Keratinocyte (primary cell): ENCODE measurements at regions not wholly inside any gene's neighbourhood (a gene's known extent, or its start where the extent isn't known, plus 50 kb on each side); places are given as distances from the start of the nearest gene placed in this dataset.

ENCODE experiments used
- DNase-seq: peaks from one replicate; pipeline ENCODE4 v3.0.0-alpha.2; 2011; ENCODE audit warnings: low read depth, missing footprints, low spot score
- FAIRE-seq: peaks from 2 replicates; lab custom pipeline; 2011; peaks lifted over from hg19 to GRCh38; lab: Jason Lieb, UNC
- H2AFZ ChIP-seq: 2 replicates; pipeline ENCODE4 v1.6.0; 2012; ENCODE audit warnings: low read length, control low read depth, inconsistent platforms; ENCODE audit not compliant: control insufficient read depth
- H3K27ac ChIP-seq: 2 replicates; pipeline ENCODE4 v1.5.1; 2011; ENCODE audit warnings: low read length; ENCODE audit not compliant: control insufficient read depth, insufficient read depth
- H3K27me3 ChIP-seq: 3 replicates; pipeline ENCODE4 v1.6.0; 2011; ENCODE audit warnings: low read length; ENCODE audit not compliant: control insufficient read depth, insufficient read depth; ENCODE audit errors: extremely low read depth
- H3K36me3 ChIP-seq, 2 experiments: 2 replicates in 1 of 2; 3 replicates in 1 of 2; pipeline ENCODE4 v1.5.1; 2011; ENCODE audit warnings: low read length in 2 of 2, mild to moderate bottlenecking in 1 of 2; ENCODE audit not compliant: control insufficient read depth in 2 of 2, insufficient read depth in 2 of 2; ENCODE audit errors: extremely low read depth in 1 of 2
- H3K4me1 ChIP-seq: 3 replicates; pipeline ENCODE4 v1.5.1; 2011; ENCODE audit warnings: low read length; ENCODE audit not compliant: control insufficient read depth, insufficient read depth; ENCODE audit errors: extremely low read depth
- H3K4me2 ChIP-seq: 3 replicates; pipeline ENCODE4 v1.6.0; 2011; ENCODE audit warnings: low read depth, low read length; ENCODE audit not compliant: control insufficient read depth, insufficient read depth; ENCODE audit errors: extremely low read depth
- H3K4me3 ChIP-seq, 3 experiments: fragments of 200-600 bp in 1 of 3; sonication (generic) in 1 of 3; 2 replicates in 2 of 3; 3 replicates in 1 of 3; pipeline ENCODE4 v1.5.1; 2011 to 2016; ENCODE audit warnings: low read length in 3 of 3, mild to moderate bottlenecking in 3 of 3, control low read depth in 2 of 3, inconsistent platforms in 1 of 3, low read depth in 1 of 3, mixed read lengths in 1 of 3, mixed run types in 1 of 3, moderate library complexity in 1 of 3; ENCODE audit not compliant: control insufficient read depth in 2 of 3, insufficient read depth in 2 of 3; ENCODE audit errors: extremely low read depth in 1 of 3
- H3K79me2 ChIP-seq: 2 replicates; pipeline ENCODE4 v1.6.0; 2012; ENCODE audit warnings: low read length; ENCODE audit not compliant: control insufficient read depth, insufficient read depth
- H3K9ac ChIP-seq: 3 replicates; pipeline ENCODE4 v1.6.0; 2011; ENCODE audit warnings: low read length; ENCODE audit not compliant: control insufficient read depth, insufficient read depth; ENCODE audit errors: extremely low read depth
- H3K9me1 ChIP-seq: 3 replicates; pipeline ENCODE4 v1.6.0; 2011; ENCODE audit warnings: low read length; ENCODE audit not compliant: control insufficient read depth, insufficient read depth; ENCODE audit errors: extremely low read depth
- H3K9me3 ChIP-seq: 2 replicates; pipeline ENCODE4 v1.5.1; 2012; ENCODE audit warnings: low read depth, low read length; ENCODE audit not compliant: control insufficient read depth
- H4K20me1 ChIP-seq: 3 replicates; pipeline ENCODE4 v1.6.0; 2011; ENCODE audit warnings: low read length; ENCODE audit not compliant: control insufficient read depth, insufficient read depth; ENCODE audit errors: extremely low read depth
- CTCF ChIP-seq, 3 experiments: IDR thresholded peaks in 1 of 3; conservative IDR thresholded peaks in 1 of 3; optimal IDR thresholded peaks in 1 of 3; 2 replicates in 2 of 3; 3 replicates in 1 of 3; pipeline versions ENCODE3 to v1.5.1; 2011; ENCODE audit warnings: low read length in 3 of 3, mild to moderate bottlenecking in 3 of 3, moderate library complexity in 2 of 3, control low read depth in 1 of 3, inconsistent platforms in 1 of 3; ENCODE audit not compliant: insufficient read depth in 2 of 3; ENCODE audit errors: extremely low read depth in 1 of 3
- EZH2 ChIP-seq: IDR thresholded peaks from one replicate; pipeline ENCODE4 v1.6.1; 2012; ENCODE audit warnings: inconsistent platforms, mild to moderate bottlenecking, low read length, moderate library complexity
- dilution Hi-C: fragments of 300-500 bp; cut with MboI; formaldehyde crosslinking; loops from one replicate; pipeline ENCODE4 v1.7.0; 2020; ENCODE audit warnings: low sequenced_read_pairs; ENCODE audit not compliant: extremely low pct_ligation_motif_present

DNA sequence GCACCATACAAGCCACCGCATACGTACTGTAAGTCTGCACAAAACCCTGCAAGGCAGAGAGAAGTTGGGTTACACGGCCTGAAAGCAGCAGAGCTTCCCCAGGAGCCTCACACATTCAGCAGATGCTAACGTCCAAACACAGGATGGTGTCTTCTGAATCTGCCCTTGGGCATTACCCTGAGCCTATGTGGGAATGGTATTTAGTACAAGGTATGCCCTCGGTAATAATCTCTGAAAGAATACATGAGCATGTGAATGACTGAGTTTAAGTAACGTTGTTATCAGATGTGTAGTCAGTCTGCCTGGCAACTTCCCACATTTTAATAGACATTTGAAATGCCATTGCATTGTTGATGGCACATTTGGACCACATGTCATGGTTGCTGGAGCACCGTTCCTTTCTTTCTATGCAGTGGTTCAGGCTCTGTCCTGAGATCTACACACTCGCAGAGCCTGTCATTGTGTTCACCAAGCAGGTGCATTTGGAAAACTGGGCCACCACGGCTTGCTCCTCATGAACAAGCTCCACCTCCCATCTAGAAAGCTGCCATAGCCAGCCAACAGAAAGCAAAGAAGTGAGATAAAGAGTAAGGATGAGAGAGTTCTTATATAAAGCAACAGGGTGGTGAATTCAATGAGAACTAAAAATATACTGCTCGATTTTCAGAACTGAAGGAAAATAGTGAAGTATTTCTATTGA, 136.5 kb upstream of the GGTLC1 start:
- TF ChIP-seq EZH2: no peak
- TF ChIP-seq CTCF (optimal IDR thresholded peaks at IDR 0.05 in 1 of 3, IDR thresholded peaks at IDR 0.05 in 1 of 3, conservative IDR thresholded peaks at IDR 0.05 in 1 of 3; ENCODE audit: extremely low read depth in 1 of 3, insufficient read depth in 2 of 3, low read length in 3 of 3): no peak
- no peak for DNase-seq
- no peaks in the 10 kb centered on the region for H3K4me1 ChIP-seq
- no peaks in the 10 kb centered on the region for H4K20me1 ChIP-seq
- H3K27me3 ChIP-seq: no peaks in the 10 kb centered on the region
- H3K79me2 ChIP-seq: no peaks in the 10 kb centered on the region
- no peak overlapping the region for H3K9ac ChIP-seq
- no peaks in the 10 kb centered on the region for H3K9me3 ChIP-seq
- no peak overlapping the region for H3K27ac ChIP-seq
- dilution Hi-C loops: no loop called here
- no peak overlapping the region for H2AFZ ChIP-seq
- no peaks in the 10 kb centered on the region for H3K36me3 ChIP-seq
- FAIRE-seq: no peak
- H3K9me1 ChIP-seq: no peaks in the 10 kb centered on the region
- no peak overlapping the region for H3K4me3 ChIP-seq
- no peak overlapping the region for H3K4me2 ChIP-seq

GRCh38 chr20:24124003-24124402, 135.4 kb upstream of the GGTLC1 start:
- TF ChIP-seq EZH2 (no peak), CTCF (optimal IDR thresholded peaks at IDR 0.05 in 1 of 3, IDR thresholded peaks at IDR 0.05 in 1 of 3, conservative IDR thresholded peaks at IDR 0.05 in 1 of 3; ENCODE audit: extremely low read depth in 1 of 3, insufficient read depth in 2 of 3, low read length in 3 of 3) (no peak)
- dilution Hi-C loops: no loop called here

More at GRCh38 chr20:24124003-24124402, 135.4 kb upstream of the GGTLC1 start:
- no peak overlapping the region for H3K4me2 ChIP-seq
- DNase-seq: no peak
- H3K27me3 ChIP-seq: no peaks in the 10 kb centered on the region
- no peak overlapping the region for H3K9ac ChIP-seq
- H4K20me1 ChIP-seq: no peaks in the 10 kb centered on the region
- no peaks in the 10 kb centered on the region for H3K36me3 ChIP-seq
- no peak overlapping the region for H2AFZ ChIP-seq
- H3K4me3 ChIP-seq: no peak overlapping the region
- no peaks in the 10 kb centered on the region for H3K79me2 ChIP-seq
- H3K9me3 ChIP-seq: no peaks in the 10 kb centered on the region
- H3K27ac ChIP-seq: no peak overlapping the region
- no peak for FAIRE-seq
- H3K4me1 ChIP-seq: peaks cover 6% of the 10 kb centered on the region
- H3K9me1 ChIP-seq: no peaks in the 10 kb centered on the region
